ENCODE measurements at regions not wholly inside any gene's neighbourhood (a gene's known extent, or its start where the extent isn't known, plus 50 kb on each side); places are given as distances from the start of the nearest gene placed in this dataset.
A peak's percentile ranks its signal among the peaks of the same experiment; 100 is the strongest.

GRCh38 chr14:86990396-86990795 lies 1002.6 kb downstream of the GALC start:
- TF ChIP-seq CTCF (IDR thresholded peaks at IDR 0.05; ENCODE audit: insufficient read depth, low read depth, low read length) = no peak
- no peak overlapping the region for H3K4me3 ChIP-seq (ENCODE audit: low read depth, low read length)
- DNase-seq (ENCODE audit: low read depth) = no peak

DNA sequence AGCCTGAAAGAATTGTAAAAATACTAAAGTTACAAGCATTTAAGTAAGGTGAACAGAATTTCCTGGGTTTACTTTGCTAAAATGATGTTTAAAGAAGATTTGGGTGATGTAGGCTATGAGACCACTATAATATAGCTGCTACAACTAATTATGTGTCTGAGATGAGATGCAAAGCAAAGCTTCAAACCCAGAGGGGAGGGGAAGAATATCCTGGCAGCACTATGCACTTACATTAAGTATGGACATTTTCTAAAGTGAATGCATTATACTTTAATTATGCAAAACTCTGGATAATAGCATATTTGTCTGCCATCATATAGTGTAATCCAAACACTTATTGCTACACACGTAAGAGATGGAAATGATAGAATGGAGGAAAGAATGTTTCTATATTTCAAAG lies 1003.7 kb downstream of the GALC start:
- H3K4me3 ChIP-seq (ENCODE audit: low read depth, low read length) = no peak overlapping the region
- no peak for TF ChIP-seq CTCF (IDR thresholded peaks at IDR 0.05; ENCODE audit: insufficient read depth, low read depth, low read length)
- no peak for DNase-seq (ENCODE audit: low read depth)

DNA sequence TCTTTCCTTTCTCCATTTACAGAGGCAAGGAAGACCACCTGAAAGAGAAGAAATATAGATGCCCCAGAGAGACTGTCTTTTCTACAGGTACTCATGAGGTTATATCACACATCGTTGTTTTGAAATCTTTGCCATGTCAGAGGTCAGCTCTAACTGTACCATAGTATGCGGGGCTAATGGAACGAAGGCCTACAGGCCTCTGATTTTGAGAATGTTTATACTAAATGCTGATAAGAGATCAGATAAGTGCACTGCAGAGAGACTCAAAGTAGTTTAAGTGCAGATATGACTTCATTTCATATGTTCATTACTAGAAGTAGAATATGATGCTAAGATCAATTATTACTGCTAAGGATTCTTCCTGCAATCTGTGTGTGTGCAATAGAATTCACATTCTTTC lies 1005.0 kb downstream of the GALC start:
- no peak for TF ChIP-seq CTCF (IDR thresholded peaks at IDR 0.05; ENCODE audit: insufficient read depth, low read depth, low read length)
- no peak for DNase-seq (ENCODE audit: low read depth)
- no peak overlapping the region for H3K4me3 ChIP-seq (ENCODE audit: low read depth, low read length)

- DNase-seq (ENCODE audit: low read depth) = no peak
- no peak overlapping the region for H3K4me3 ChIP-seq (ENCODE audit: low read depth, low read length)
- no peak for TF ChIP-seq CTCF (IDR thresholded peaks at IDR 0.05; ENCODE audit: insufficient read depth, low read depth, low read length)
These were observed 1019.8 kb downstream of the GALC start for GRCh38 chr14:86973177-86973576.

DNA sequence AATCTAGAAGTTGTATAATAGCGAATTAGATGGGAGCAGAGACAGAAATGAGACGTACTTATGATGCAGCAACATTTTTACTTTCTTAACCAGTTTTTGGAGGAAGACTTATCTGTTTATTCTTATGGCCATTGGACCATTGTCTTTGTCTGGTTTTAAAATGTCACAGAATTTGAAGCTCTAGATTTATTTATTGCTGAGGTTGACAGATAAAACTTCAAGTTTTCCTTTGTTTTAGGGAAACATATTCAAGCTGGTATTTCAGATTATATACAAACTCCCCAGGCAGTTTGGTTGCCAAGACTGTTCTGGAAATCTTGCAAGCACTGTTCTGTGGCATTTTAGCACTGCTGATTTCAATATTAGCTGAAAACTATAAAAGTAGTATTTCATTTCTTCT lies 1021.7 kb downstream of the GALC start:
- TF ChIP-seq CTCF (IDR thresholded peaks at IDR 0.05; ENCODE audit: insufficient read depth, low read depth, low read length) = no peak
- DNase-seq (ENCODE audit: low read depth) = no peak
- no peak overlapping the region for H3K4me3 ChIP-seq (ENCODE audit: low read depth, low read length)

DNA sequence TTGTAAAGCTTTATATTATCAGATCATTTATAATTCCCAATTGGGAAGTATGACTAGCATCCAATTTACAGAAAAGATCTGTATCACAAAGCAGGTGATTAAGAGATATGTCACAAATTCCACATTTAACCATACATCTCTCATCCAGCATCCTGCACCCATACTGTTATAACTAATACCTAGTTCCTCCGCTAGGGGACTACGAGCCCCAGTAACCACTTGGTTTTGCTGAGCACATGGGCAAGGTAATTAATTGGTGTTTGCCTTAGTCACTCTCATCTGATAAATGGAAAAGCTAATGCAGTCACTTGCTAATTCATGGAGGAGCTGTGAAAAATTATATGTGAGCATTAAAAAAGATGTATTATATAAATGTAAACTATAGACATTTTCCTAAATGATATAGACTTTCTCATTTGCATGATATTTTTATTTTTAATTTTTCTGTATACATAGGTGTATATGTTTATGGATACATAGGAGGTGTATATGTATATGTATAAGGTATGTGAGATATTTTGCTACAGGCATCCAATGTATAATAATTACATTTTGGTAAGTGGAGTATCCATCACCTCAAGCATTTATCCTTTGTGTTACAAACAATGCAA lies 1031.8 kb downstream of the GALC start:
- H3K4me3 ChIP-seq (ENCODE audit: low read depth, low read length) = no peak overlapping the region
- TF ChIP-seq CTCF (IDR thresholded peaks at IDR 0.05; ENCODE audit: insufficient read depth, low read depth, low read length) = peak; percentile 12
- DNase-seq (ENCODE audit: low read depth) = no peak

GRCh38 chr14:86955771-86956354 lies 1037.1 kb downstream of the GALC start:
- no peak for TF ChIP-seq CTCF (IDR thresholded peaks at IDR 0.05; ENCODE audit: insufficient read depth, low read depth, low read length)
- DNase-seq (ENCODE audit: low read depth) = no peak

More at GRCh38 chr14:86955771-86956354, 1037.1 kb downstream of the GALC start:
- no peak overlapping the region for H3K4me3 ChIP-seq (ENCODE audit: low read depth, low read length)

Data from fibroblast of villous mesenchyme (primary cell).